HEK293 (cell line): ENCODE measurements at regions not wholly inside any gene's neighbourhood (a gene's known extent, or its start where the extent isn't known, plus 50 kb on each side); places are given as distances from the start of the nearest gene placed in this dataset.

Source experiments
- CTCF ChIA-PET: fragments of 350-600 bp; formaldehyde crosslinking; extraction: SDS; loops from one replicate; lab custom pipeline; 2021; ENCODE audit warnings: antibody characterized with exemption; lab: Yijun Ruan, JAX
- POLR2A ChIA-PET: fragments of 300-600 bp; formaldehyde crosslinking; extraction: SDS; loops from one replicate; lab custom pipeline; 2020; ENCODE audit warnings: antibody characterized with exemption, inconsistent platforms; lab: Yijun Ruan, JAX
- H3K27ac ChIP-seq: fragments of 200-500 bp; sonication (Bioruptor generic); 2 replicates; pipeline ENCODE4 v1.5.1; 2014; ENCODE audit warnings: low read depth, low read length, control low read depth, inconsistent platforms; ENCODE audit errors: extremely low read depth
- H3K36me3 ChIP-seq, 2 experiments: fragments of 200-500 bp in 1 of 2; sonication (Bioruptor generic) in 1 of 2; 1 replicate in 1 of 2; 2 replicates in 1 of 2; pipeline ENCODE4 v1.5.1; 2014 to 2017; ENCODE audit warnings: inconsistent platforms in 2 of 2, low read length in 2 of 2; ENCODE audit not compliant: control insufficient read depth in 2 of 2, insufficient read depth in 1 of 2
- H3K4me1 ChIP-seq: fragments of 200-500 bp; sonication (Bioruptor generic); 2 replicates; pipeline ENCODE4 v1.5.1; 2014; ENCODE audit warnings: mild to moderate bottlenecking, low read length, inconsistent platforms; ENCODE audit not compliant: control insufficient read depth, insufficient read depth
- H3K4me3 ChIP-seq: 2 replicates; pipeline ENCODE4 v1.5.1; 2011; ENCODE audit warnings: low read depth, mild to moderate bottlenecking, control low read depth, low read length, moderate library complexity
- H3K9me3 ChIP-seq: fragments of 200-500 bp; sonication (Bioruptor generic); 2 replicates; pipeline ENCODE4 v1.5.1; 2014; ENCODE audit warnings: low read depth, low read length, inconsistent platforms; ENCODE audit not compliant: control insufficient read depth, insufficient read depth
- KLF10 ChIP-seq: fragments of 450-650 bp; IDR thresholded peaks from 2 replicates; pipeline ENCODE4 v1.5.1; 2018; ENCODE audit warnings: missing biosample characterization, mild to moderate bottlenecking, missing genetic modification characterization
- ZBTB6 ChIP-seq: fragments of 450-650 bp; formaldehyde crosslinking; IDR thresholded peaks from 2 replicates; pipeline ENCODE4 v1.5.1; 2017; ENCODE audit warnings: missing biosample characterization, missing genetic modification characterization
- ZNF37A ChIP-seq: fragments of 450-650 bp; IDR thresholded peaks from 2 replicates; pipeline ENCODE4 v1.5.1; 2018; ENCODE audit warnings: missing biosample characterization, missing genetic modification characterization
- ZNF391 ChIP-seq: fragments of 450-650 bp; formaldehyde crosslinking; IDR thresholded peaks from 2 replicates; pipeline ENCODE4 v1.5.1; 2016; ENCODE audit warnings: low read depth, missing biosample characterization, missing genetic modification characterization, borderline replicate concordance
- ZNF560 ChIP-seq: fragments of 450-650 bp; formaldehyde crosslinking; IDR thresholded peaks from 2 replicates; pipeline ENCODE4 v1.5.1; 2017; ENCODE audit warnings: missing biosample characterization, missing genetic modification characterization, borderline replicate concordance
- ZNF621 ChIP-seq: fragments of 450-650 bp; formaldehyde crosslinking; IDR thresholded peaks from 2 replicates; pipeline ENCODE4 v1.5.1; 2017; ENCODE audit warnings: missing biosample characterization, missing genetic modification characterization

- Histone ChIP-seq H3K4me3 (no peak overlapping the region), H3K9me3 (no peaks in the 10 kb centered on the region)
- TF ChIP-seq ZNF37A (tag by site-specific recombination) (no peak), ZNF560 (tag by site-specific recombination) (no peak), ZBTB6 (tag by site-specific recombination) (no peak), KLF10 (tag by site-specific recombination) (no peak), ZNF621 (tag by site-specific recombination) (no peak), ZNF391 (tag by site-specific recombination) (no peak)
- TF ChIP-seq, all 188 proteins: peak for 0
- H3K27ac ChIP-seq, result no peak overlapping the region
- no peaks in the 10 kb centered on the region for H3K4me1 ChIP-seq
- ChIA-PET CTCF (no interaction called here), POLR2A (no interaction called here)
- H3K36me3 ChIP-seq, result no peaks in the 10 kb centered on the region
Observed at GRCh38 chr4:134276476-134276875, 74.9 kb upstream of the PABPC4L start.

- Histone ChIP-seq H3K27ac (no peak overlapping the region), H3K9me3 (no peaks in the 10 kb centered on the region), H3K4me3 (no peak overlapping the region), H3K4me1 (no peaks in the 10 kb centered on the region), H3K36me3 (no peaks in the 10 kb centered on the region)
- CTCF ChIA-PET, result no interaction called here
- POLR2A ChIA-PET, result no interaction called here
- no peak for TF ChIP-seq KLF10 (tag by site-specific recombination)
Observed at GRCh38 chr4:134260126-134260525, 58.5 kb upstream of the PABPC4L start.
